CD14-positive monocyte (primary cell): ENCODE measurements at regions not wholly inside any gene's neighbourhood (a gene's known extent, or its start where the extent isn't known, plus 50 kb on each side); places are given as distances from the start of the nearest gene placed in this dataset.

Experiments
- DNase-seq, 3 donors: peaks; one replicate each; pipeline ENCODE4 v3.0.0-alpha.2; 2011 to 2022
- H2AFZ ChIP-seq: 2 replicates; pipeline ENCODE4 v1.6.0; 2012; ENCODE audit warnings: mild to moderate bottlenecking, low read depth, low read length, inconsistent platforms; ENCODE audit not compliant: insufficient read depth, poor library complexity, severe bottlenecking
- H3K27ac ChIP-seq, 2 donors: 1 replicate in 1 of 2; 2 replicates in 1 of 2; pipeline ENCODE4 v1.5.1; 2012 to 2013; ENCODE audit warnings: low read length in 2 of 2, control low read depth in 1 of 2, inconsistent platforms in 1 of 2, low read depth in 1 of 2, mild to moderate bottlenecking in 1 of 2
- H3K27me3 ChIP-seq, 2 donors: one replicate each; pipeline versions ENCODE4 v1.6.0 to v1.6.1; 2011 to 2013; ENCODE audit warnings: low read length in 2 of 2; ENCODE audit not compliant: control insufficient read depth in 2 of 2, insufficient read depth in 2 of 2
- H3K36me3 ChIP-seq, 2 donors: replicated peaks in 1 of 2; 1 replicate in 1 of 2; 2 replicates in 1 of 2; pipeline versions ENCODE4 v1.5.1 to v1.6.1; 2012 to 2013; ENCODE audit warnings: low read length in 2 of 2, control low read depth in 1 of 2, inconsistent platforms in 1 of 2, mild to moderate bottlenecking in 1 of 2; ENCODE audit not compliant: insufficient read depth in 2 of 2, control insufficient read depth in 1 of 2
- H3K4me1 ChIP-seq, 2 donors: 1 replicate in 1 of 2; 2 replicates in 1 of 2; pipeline versions ENCODE4 v1.5.1 to v1.6.1; 2012 to 2013; ENCODE audit warnings: low read length in 2 of 2, control low read depth in 1 of 2, inconsistent platforms in 1 of 2, mild to moderate bottlenecking in 1 of 2, moderate library complexity in 1 of 2; ENCODE audit not compliant: insufficient read depth in 2 of 2, control insufficient read depth in 1 of 2
- H3K4me2 ChIP-seq: replicated peaks from 2 replicates; pipeline ENCODE3; 2012; ENCODE audit warnings: low read length, moderate library complexity, mild to moderate bottlenecking; ENCODE audit not compliant: poor library complexity, severe bottlenecking; ENCODE audit errors: extremely low read depth
- H3K4me3 ChIP-seq, 3 experiments: fragments of 200-600 bp in 1 of 3; sonication (generic) in 1 of 3; replicated peaks in 1 of 3; 1 replicate in 2 of 3; 2 replicates in 1 of 3; pipeline ENCODE4 v1.5.1; 2011 to 2013; ENCODE audit warnings: low read length in 3 of 3, mild to moderate bottlenecking in 3 of 3, control low read depth in 2 of 3, low read depth in 2 of 3, inconsistent platforms in 1 of 3, moderate library complexity in 1 of 3
- H3K79me2 ChIP-seq: 2 replicates; pipeline ENCODE4 v1.6.0; 2012; ENCODE audit warnings: mild to moderate bottlenecking, control low read depth, inconsistent platforms, low read length, moderate library complexity; ENCODE audit not compliant: insufficient read depth
- H3K9ac ChIP-seq: 2 replicates; pipeline ENCODE4 v1.6.0; 2017; ENCODE audit warnings: low read length, mild to moderate bottlenecking; ENCODE audit not compliant: insufficient read depth, poor library complexity, severe bottlenecking
- H3K9me3 ChIP-seq, 2 donors: replicated peaks in 1 of 2; 1 replicate in 1 of 2; 2 replicates in 1 of 2; pipeline versions ENCODE4 v1.5.1 to v1.6.1; 2012 to 2013; ENCODE audit warnings: low read length in 2 of 2, control low read depth in 1 of 2; ENCODE audit not compliant: control insufficient read depth in 1 of 2, insufficient read depth in 1 of 2
- H4K20me1 ChIP-seq: 2 replicates; pipeline ENCODE4 v1.6.0; 2012; ENCODE audit warnings: mild to moderate bottlenecking, low read length, control low read depth, moderate library complexity; ENCODE audit not compliant: insufficient read depth
- H3K27ac Mint-ChIP-seq, 7 donors: one replicate each; pipeline ENCODE4 v1.8.0; 2020; ENCODE audit warnings: mild to moderate bottlenecking in 7 of 7, mixed read lengths in 7 of 7, moderate library complexity in 6 of 7, inconsistent platforms in 2 of 7
- H3K27me3 Mint-ChIP-seq, 3 donors: one replicate each; pipeline ENCODE4 v1.8.0; 2021 to 2022; ENCODE audit warnings: low read depth in 3 of 3, mild to moderate bottlenecking in 3 of 3, mixed read lengths in 3 of 3, moderate library complexity in 3 of 3, inconsistent platforms in 1 of 3
- H3K36me3 Mint-ChIP-seq, 2 donors: one replicate each; pipeline ENCODE4 v1.8.0; 2020; ENCODE audit warnings: mixed read lengths in 2 of 2, inconsistent platforms in 1 of 2, mild to moderate bottlenecking in 1 of 2
- H3K4me1 Mint-ChIP-seq: one replicate; pipeline ENCODE4 v1.8.0; 2020; ENCODE audit warnings: mild to moderate bottlenecking, mixed read lengths
- H3K4me3 Mint-ChIP-seq, 2 donors: one replicate each; pipeline ENCODE4 v1.8.0; 2020; ENCODE audit warnings: mild to moderate bottlenecking in 2 of 2, mixed read lengths in 2 of 2, moderate library complexity in 1 of 2
- H3K9me3 Mint-ChIP-seq, 7 donors: one replicate each; pipeline ENCODE4 v1.8.0; 2020 to 2022; ENCODE audit warnings: mixed read lengths in 7 of 7, mild to moderate bottlenecking in 6 of 7, moderate library complexity in 6 of 7, inconsistent platforms in 2 of 7
- WGBS: methylation state at CpG from one replicate; pipeline ENCODE4 v1.1.5; 2013; ENCODE audit warnings: missing lambda C conversion rate; ENCODE audit not compliant: insufficient coverage; 5-methylcytosine and 5-hydroxymethylcytosine counted together
- intact Hi-C, 2 donors: fragments of 100-400 bp; cut with micrococcal nuclease; formaldehyde crosslinking; loops; one replicate each; pipeline versions ENCODE4 v1.15.0 to v1.15.1; 2023
- TF ChIP-seq, protein P1 (sequence below): fragments of 200-600 bp; IDR thresholded peaks from one replicate; pipeline ENCODE4 v1.8.0; 2022; ENCODE audit warnings: antibody characterized with exemption, mild to moderate bottlenecking

DNA sequence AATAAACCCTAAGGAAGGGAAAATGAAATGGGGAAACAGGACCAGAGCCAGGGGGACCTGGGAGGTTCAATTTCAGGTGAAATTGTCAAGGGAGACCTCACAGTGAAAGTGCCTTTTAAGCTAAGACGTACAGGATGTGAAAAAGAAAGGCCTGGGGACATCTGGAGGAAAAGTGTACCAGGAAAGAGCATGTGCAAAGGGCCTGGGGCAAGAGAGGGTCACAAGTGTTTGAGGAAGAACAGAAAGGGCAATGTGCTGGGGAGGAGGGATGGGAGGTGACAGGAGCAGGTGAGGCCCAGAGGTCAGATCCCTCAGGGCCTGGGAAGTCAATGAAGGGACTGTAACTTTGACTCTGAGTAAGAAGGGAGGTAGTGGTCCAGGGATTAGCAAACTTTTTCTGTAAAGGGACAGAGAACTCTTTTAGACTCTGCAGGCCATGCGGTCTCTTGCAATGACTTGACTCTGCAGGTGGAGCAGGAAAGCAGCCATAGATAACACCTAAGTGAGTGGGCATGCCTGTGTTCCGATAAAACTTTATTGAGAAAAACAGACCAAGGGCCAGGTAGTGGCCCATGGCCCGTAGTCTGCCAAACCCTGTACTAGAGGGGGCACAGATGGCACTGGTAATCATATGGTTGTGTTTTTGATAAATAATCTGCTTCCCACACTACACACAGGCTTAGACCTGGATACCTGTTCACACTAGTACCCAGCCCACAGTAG is 93.8 kb downstream of the LITAF start:
- no peak overlapping the region for H3K9ac ChIP-seq
- 100% methylated on average over 2 of the region's 4 CpGs for WGBS
- TF ChIP-seq, protein P1, sequence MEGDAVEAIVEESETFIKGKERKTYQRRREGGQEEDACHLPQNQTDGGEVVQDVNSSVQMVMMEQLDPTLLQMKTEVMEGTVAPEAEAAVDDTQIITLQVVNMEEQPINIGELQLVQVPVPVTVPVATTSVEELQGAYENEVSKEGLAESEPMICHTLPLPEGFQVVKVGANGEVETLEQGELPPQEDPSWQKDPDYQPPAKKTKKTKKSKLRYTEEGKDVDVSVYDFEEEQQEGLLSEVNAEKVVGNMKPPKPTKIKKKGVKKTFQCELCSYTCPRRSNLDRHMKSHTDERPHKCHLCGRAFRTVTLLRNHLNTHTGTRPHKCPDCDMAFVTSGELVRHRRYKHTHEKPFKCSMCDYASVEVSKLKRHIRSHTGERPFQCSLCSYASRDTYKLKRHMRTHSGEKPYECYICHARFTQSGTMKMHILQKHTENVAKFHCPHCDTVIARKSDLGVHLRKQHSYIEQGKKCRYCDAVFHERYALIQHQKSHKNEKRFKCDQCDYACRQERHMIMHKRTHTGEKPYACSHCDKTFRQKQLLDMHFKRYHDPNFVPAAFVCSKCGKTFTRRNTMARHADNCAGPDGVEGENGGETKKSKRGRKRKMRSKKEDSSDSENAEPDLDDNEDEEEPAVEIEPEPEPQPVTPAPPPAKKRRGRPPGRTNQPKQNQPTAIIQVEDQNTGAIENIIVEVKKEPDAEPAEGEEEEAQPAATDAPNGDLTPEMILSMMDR, result no peak
- no peaks in the 10 kb centered on the region for H4K20me1 ChIP-seq
- H3K27ac ChIP-seq, result no peak overlapping the region
- H3K79me2 ChIP-seq, result no peaks in the 10 kb centered on the region
- Mint-ChIP-seq H3K4me3 (no peak overlapping the region), H3K27ac (peak overlapping the region in 2 of 7 donors; percentile 32 to 55), H3K9me3 (peaks cover 0 to 10% (median 5%) of the 10 kb centered on the region in 7 donors), H3K27me3 (peaks cover 2 to 3% (median 2%) of the 10 kb centered on the region in 3 donors), H3K36me3 (no peaks in the 10 kb centered on the region), H3K4me1 (peaks cover 31% of the 10 kb centered on the region)
- peaks cover 24 to 31% of the 10 kb centered on the region in 2 donors for H3K4me1 ChIP-seq
- intact Hi-C loops, result no loop called here
- no peak overlapping the region for H3K4me3 ChIP-seq
- H3K36me3 ChIP-seq, result no peaks in the 10 kb centered on the region
- no peaks in the 10 kb centered on the region for H3K9me3 ChIP-seq
- no peak overlapping the region for H3K4me2 ChIP-seq
- H3K27me3 ChIP-seq, result no peaks in the 10 kb centered on the region
- no peak overlapping the region for H2AFZ ChIP-seq
- DNase-seq, result no peak

DNA sequence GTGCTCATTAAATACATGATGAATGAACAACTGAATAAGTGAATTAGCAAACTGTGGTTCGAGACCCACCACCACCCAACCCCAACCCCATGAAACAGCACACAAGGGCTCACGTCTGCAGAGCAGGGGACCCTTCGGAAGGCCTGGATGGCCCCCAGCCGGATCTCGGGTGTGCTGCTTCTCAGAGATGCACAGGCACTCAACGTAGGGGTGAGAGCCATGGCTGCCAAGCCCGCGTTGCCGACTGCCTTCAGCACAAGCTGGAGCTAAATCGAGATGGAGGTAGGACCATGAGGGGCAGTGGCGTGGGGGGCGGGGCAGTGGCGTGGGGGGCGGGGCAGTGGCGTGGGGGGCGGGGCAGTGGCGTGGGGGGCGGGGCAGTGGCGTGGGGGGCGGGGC is 93.2 kb downstream of the LITAF start:
- TF ChIP-seq, protein P1, result no peak
- Histone ChIP-seq H3K4me3 (no peak overlapping the region), H4K20me1 (no peaks in the 10 kb centered on the region), H3K36me3 (no peaks in the 10 kb centered on the region), H3K27me3 (no peaks in the 10 kb centered on the region), H3K4me1 (peaks cover 29 to 36% of the 10 kb centered on the region in 2 donors), H3K27ac (no peak overlapping the region), H3K9ac (no peak overlapping the region), H3K9me3 (no peaks in the 10 kb centered on the region), H2AFZ (no peak overlapping the region), H3K79me2 (no peaks in the 10 kb centered on the region), H3K4me2 (no peak overlapping the region)
- Mint-ChIP-seq H3K27ac (no peak overlapping the region), H3K4me1 (peaks cover 36% of the 10 kb centered on the region), H3K4me3 (no peak overlapping the region), H3K36me3 (no peaks in the 10 kb centered on the region), H3K9me3 (peaks cover 0 to 10% (median 5%) of the 10 kb centered on the region in 7 donors), H3K27me3 (peaks cover 2 to 3% (median 2%) of the 10 kb centered on the region in 3 donors)
- DNase-seq, result no peak
- intact Hi-C loops, result no loop called here
- 93% methylated on average over 5 of the region's 20 CpGs for WGBS
